HG03135 (cell line): ENCODE measurements at regions not wholly inside any gene's neighbourhood (a gene's known extent, or its start where the extent isn't known, plus 50 kb on each side); places are given as distances from the start of the nearest gene placed in this dataset.

Experiments
- ATAC-seq: cut with Tn5 transposase; IDR thresholded peaks from one replicate; pipeline ENCODE4 v1.9.1; 2021; ENCODE audit warnings: mild to moderate bottlenecking, moderate library complexity; ENCODE audit not compliant: unreplicated experiment

DNA sequence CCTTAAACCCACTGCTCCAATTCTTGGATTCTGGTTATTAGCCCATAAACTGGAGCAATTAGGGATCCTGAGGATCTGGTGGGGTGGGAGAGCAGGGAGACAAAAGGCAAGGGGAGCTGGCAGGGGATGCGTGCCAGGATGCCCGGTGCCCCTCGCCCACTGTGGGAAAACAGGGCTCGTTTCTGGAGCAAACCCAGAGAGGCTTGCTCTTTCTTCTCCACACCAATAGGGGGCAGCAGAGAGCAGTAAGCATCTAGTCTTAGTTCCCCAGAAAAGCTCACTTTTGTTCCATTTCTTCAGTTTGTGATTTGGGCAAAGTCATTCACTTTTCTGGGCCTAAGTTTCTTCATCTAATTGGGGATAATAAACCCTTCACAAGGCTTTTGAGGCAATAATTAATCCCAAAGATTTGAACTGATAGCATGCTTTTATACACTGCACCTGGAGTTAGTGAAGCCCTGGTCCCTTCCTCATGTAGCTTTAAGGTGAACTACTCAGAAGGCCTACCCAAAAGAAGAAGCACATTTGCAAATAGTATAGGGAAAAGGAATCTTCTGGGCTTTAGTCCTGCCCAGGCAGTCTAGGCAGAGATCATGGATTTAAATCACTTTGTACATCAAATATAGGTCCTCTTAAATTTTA, 160.6 kb upstream of the USP24 start:
- no peak for ATAC-seq

DNA sequence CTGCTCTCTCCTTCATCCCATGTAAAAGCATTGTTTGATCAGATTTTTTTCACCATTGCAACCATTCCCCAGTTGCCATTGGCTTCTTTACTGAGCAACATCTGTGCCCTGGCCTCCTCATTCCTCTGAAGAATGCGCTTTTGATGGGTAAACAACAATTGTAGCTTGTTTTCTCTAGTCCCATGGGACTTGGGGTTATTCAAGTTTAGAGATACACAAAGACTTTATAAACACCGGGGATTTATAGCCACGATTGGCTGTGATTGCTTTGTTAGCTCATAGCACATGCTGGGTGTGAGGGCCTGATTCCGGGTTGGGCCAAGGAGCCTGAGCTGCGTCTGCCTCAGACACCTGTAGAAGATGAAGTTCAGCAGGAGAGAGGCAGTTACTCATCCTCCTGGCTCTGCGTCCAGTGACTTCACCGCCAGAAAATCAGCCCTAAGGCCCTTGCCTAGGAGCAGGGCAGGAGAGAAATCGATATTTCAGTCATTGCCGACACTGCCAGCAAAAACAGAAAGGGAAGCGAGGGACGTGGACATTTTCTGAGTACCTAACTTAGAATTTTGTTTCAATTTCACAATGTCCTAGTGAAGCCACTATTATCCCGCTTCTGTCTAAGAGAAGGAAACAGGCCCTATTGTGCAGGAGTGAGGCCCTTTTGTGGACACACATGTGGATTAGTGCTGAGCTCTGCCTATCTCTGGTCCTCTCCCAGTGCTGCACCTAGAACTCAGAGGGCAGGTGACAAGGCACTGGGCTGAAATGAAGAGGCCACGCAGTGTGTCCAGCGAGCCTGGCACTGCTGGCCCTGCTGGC, 159.8 kb upstream of the USP24 start:
- no peak for ATAC-seq

DNA sequence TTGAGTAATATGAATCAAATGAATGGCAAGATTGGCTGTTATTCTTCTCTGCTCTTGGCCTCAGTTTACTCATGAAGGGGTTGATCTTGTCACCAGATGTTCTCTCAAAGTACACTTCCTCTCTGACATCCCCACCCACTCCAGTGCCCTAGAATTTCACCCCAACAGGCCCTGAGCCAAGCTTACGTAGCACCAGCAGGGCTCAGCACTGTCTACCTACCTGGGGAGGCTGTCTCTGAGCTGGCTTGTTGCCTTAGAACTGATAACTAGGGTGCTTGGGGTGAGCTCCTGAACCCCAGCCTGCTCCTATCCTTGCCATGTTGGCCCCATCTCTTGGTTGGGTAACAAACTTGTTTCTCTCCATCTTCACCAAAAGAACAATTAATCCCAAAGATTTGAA, 159.1 kb upstream of the USP24 start:
- no peak for ATAC-seq

DNA sequence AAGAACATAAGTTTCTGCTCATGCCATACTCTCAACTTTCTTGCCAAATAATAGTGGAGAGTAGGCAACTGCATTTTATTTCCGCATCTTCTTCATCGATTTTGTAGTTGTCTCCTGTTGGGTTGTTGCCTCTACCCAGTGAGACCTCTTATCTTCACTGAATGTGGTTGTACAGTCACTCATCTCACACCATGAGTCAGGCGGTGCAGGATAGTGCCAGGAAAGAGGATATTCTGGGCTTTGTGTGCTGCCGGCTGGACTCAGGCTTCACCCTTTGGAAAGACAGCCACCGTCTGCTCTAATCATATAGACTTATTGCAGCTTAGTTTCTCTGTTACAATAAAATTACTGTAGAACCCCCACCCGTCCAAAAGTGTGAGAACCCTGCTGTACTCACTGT, 154.3 kb upstream of the USP24 start:
- ATAC-seq: no peak

DNA sequence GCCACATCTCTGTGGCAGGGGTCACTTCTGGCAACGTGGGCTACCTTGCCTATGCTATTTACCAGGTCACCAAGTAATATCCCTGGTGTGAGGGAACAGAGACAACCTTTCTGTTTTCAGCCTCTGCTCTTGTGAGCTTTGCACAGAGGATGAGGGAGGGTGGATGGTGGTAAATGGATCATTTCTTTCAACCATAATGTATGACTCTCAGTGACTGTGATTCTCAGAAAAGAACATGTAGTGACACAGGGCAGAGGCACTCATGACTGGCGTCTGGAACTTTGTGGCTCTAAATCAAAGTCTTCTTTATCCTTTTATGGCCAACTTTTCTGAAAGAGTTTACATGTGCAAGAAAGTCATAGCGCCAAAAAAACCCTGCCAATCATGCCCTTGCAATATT, 153.5 kb upstream of the USP24 start:
- no peak for ATAC-seq

DNA sequence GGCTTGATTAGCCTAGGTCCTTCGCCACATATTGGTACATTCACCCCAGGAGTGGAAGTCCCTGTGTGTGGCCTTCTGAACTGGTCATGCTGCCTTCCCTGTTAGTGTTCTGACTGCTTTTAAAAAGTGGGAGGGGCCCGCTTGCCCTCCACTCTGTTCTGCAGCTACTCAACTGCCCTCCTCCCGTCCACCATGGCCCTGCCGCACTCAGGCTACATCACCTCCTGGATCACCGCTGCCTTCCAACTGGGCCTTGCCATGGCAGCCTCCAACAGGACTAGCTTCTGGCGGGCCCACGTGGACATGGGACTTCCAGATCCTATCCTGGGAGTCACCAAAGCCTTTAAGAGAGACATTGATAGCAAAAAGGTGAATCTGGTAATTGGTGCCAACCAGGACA, 152.1 kb upstream of the USP24 start:
- ATAC-seq: no peak

DNA sequence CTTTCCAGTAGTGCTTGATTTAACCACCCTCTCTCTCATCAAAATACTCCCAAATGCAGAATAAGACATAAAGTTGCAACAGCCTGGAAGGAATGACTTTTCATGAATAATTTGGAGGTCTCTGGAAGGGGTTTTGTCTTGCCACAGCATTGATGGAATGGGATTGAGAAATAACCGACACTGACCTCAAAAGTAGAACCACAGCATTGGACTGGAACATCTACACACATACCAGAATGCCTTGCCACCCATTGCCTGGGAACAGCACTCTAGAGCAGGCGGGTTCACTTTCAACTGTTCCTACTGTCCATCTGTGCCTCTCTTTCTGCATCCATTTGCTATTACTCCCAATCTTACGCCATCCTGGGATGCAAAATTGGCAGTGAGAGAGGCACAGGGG, 149.1 kb upstream of the USP24 start:
- ATAC-seq: no peak

DNA sequence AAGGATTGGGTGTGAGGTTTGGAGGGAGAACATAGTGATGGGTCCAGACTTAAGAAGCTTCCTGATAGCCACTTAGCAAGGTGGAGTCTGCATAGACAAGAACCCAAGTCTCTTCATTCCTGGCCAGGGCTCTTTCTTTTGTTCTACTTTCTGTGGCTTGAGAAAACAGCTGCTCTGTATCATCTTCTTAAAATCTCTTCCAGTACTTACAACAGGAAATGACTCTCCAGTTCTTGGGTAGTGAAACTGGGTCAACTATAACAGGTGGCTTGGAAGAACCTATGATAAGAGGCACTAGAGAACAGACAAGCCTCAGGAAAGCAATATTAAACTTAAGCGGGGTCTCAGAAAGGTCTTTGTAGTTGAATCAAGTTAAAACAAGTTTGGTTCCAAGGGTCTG, 148.1 kb upstream of the USP24 start:
- no peak for ATAC-seq

DNA sequence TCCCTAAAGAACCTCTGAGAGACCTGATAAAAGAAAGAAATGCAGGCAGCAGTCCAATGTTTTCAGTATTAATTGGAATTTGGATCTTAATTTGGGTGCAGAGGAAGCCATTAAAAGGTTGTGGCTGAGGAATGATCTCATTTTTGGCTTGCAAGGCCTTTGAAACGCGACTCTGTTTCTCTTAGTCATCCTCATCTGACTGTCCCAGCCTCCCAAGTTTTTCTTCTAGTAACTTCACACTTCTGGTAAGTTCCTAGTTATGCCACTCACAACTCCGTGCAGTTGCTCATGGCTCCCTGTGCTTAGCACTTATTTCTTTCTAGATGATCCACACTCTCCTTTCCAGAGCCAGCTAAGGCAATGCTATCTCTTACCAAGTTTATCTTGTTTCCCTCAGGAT, 147.4 kb upstream of the USP24 start:
- ATAC-seq: no peak

DNA sequence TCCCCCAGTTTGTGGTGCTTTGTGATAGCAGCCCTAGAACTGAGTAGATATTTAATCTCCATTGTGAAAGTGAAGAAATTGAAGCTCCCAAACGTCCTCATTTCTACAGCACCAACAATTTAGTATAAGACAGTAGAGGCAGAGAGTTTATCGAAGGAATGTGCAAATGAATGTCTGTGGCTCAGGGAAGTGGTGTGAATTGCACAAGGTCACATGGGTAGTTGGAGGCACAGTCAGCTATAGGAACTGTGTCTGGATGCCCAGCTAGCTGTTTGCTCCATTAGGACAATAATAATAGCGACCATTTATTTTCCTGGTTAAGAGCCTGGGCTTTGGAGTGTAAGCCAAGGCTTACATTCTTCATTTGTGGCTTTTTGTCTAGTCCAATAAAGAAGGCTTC, 144.4 kb upstream of the USP24 start:
- no peak for ATAC-seq

DNA sequence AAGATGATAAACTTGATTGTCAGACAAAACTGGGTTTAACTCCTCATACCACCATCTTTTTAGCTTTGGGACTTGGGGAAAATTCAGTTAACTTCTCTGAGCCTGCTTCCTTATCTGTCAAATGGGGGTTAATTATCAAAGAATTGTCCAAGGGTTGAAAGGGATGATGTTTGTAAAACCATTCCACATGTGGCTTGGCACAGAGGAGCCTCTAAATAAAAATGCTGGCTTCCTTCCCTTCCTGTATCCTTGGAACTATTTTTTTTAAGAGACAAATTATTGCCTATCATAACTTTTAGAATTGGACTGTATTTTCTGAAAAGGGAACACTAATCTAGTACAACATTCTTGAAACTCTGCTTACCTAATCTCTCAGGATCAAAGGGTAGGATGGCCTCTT, 143.4 kb upstream of the USP24 start:
- ATAC-seq: no peak

DNA sequence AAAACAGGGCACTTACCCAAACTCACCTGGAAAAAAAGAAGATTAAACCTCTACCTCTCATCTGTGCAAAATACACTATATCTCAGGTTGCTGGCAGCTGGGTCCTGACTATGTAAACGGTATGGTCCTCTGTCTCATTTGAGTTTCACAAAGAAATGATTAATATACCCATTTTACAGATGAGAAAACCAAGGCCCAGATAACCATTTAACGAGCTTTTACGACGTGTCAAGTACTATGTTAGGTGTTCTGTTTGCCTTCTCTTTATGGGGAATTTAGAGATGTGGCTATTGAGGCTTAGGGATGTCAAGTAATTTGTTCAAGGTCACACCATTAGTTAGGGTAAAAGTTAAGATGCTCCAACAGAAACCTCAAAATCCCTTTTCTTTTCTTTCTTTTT, 140.4 kb upstream of the USP24 start:
- ATAC-seq: no peak

DNA sequence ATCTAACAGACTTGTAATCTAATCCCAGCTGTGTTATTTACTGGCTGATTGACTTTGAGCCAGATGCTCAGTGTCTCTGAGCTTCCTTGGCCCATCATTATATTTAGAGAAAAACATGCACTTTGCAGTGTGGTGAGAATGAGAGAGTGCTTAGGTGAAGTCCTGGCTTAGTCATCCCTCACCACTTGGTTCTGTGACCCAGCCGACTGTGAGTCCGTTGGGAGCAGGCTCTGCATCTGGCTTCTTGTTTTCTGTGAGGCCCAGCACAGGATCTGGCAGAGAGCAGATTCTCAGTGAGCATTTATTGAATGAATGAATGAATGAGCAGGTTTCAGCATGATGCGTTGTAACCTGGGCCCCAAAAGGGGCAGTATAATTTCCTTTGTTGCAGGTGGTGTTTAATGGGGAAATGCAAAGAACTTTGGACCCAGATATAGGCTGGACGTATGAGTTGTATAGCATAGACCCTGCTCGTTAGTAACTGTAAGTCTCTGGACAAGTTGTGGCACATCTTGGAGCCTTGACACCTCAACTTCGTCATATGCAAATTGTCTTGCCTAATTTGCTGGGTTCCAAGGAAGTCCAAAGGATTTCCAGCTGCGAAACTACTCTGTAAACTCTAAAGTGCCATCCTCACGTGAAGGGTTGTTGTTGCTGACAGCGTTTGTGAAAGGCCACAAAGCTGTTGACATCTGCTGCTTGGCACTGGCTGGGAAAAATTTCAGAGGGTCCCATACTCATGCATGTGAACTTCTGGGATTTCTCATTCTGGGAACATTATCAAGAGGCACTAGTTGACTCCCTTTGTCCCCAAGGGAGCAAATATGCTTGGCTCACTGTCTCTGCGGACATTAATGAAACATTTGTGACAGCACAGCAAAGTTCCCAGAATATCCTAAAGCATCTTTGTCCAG, 138.8 kb upstream of the USP24 start:
- no peak for ATAC-seq

DNA sequence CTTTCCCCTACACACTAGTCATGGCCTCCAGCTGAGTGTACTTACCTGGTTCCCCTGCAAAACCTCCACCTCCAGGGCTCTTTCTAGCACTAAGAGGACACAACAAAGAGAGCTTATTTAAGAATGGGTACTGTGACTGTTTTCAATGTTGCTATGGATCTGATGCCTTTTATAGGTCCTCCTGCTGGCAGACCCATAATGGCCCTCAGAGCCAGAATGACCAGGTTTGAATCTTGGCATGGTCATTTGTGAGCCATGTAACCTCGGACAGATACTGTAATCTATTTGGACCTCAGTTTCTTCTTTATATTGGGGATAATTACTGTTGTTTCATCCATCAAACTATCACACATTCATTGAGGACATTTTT, 137.6 kb upstream of the USP24 start:
- no peak for ATAC-seq

DNA sequence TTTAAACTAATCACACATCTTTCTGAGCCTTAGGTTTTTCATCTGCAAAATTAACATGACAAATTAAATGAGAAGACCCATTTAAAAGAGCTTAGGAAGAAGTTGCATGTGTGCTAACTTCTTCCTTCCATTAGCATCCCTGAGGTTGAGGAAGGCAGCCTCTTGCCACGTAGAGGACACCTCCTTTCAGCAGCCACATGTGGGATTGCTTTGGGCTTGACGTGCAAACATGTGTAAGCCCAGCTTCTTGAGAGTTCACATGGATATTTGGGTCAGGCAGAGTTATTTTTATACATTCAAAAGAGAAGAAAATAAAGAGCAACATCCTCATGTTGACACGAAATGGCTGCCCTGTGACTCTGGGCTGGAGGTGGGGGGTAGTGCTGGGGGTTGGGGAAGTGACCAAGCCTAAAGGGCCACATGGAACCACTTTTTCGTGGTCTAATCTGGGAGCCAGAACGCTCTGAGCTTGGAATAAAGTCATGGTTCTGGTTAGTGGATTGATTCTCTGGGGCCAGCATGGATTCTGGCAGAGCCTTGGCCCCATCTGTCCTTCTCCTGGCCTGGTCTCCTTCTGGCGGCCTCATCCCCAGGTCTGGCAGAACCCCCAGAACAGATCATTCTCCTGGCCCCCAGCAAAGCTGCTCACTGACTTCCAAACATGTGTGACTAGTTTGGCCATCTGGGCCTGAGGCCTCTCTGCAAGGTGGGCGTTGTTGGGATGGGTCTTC, 137.1 kb upstream of the USP24 start:
- no peak for ATAC-seq

DNA sequence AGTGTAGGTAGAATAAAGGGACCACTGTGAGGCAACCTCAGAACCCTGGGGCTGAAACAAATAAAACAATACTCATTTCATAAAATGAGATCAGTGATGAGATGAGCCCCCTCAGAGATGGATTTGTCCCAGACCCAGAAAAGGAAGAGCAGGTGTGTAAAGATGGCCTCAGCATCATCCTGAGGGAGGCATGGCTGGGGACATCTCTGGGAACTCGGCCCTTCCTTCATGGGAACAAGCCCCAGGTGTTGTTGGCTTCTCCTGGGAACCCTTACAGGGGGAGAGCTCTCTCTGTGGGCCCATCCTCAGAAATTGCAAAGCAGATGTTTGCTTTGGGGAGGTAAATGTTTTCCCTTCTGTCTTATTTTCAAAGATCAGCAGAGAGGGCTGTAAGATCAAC, 133.2 kb upstream of the USP24 start:
- ATAC-seq: no peak

DNA sequence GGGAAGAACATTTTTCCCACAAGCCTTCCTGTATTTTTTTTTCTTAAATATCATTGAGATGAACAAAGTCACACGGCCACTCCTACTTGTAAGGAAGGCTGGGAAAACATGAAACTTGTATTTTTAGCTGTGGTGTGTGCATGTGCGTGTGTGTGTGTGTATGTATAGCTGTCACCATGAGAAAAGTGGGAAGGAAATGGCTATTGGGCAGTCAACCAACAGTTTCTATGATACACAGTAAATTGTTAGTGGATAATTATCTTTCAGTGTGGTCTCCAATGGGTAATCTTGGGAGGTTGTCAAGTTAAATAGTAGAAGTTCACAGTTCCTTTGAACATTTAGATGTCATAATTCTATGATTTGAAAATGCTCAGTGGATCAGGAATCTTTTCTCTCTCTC, 132.7 kb upstream of the USP24 start:
- ATAC-seq: no peak

DNA sequence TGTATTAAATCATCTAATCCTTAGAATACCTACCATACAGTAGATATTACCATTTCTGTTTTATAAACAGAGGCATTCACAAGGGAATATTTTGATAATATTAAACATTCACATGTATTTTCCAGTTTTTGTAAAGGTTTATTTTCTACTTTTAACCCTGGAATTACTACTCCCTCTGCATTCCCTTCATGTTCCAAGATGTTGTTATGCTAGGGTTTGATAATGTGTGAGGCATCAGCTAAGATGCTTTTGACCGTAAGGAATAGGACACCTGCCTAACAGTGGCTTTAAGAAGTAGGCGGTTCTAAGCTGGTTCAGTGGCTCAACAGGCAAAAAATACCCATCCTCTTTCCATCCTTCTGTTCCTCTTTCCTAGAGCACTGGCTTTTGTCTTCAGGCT, 131.9 kb upstream of the USP24 start:
- no peak for ATAC-seq

DNA sequence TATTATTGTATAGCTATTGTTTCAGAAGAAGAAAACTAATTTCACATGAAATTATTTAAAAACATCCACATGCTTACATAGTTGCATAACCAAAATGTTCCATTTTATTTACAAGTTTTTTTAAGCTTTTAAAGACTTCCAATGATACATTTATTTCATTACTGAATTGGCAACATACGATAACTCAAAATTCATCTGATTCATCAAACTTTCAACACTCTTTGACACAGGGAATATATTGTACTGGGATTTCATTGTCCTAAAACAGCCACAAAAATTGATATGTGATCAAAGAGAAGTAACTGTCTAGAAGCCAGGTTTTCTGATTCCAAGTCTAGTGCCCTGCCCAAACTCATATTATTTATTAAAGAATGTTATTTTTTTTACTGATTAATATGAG, 131.4 kb upstream of the USP24 start:
- ATAC-seq: no peak

DNA sequence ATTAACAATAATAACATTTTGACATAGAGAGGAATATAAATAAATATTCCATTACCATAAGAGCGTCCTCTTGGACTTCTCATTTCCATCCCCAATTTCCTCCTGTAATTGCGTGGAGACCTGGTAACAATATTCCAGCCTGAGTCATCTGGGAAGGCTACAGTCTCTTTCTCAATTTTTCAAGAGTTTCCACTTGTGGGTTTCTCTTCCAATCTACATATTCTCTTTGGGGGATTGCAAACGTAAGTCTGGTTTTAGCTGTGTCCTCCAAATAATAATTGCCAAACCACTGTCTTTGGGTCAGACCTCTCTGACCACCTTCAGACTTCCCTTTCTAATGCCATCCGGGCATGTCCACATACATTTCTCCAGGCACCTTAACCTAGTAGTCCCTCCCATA, 124.5 kb upstream of the USP24 start:
- ATAC-seq: no peak

DNA sequence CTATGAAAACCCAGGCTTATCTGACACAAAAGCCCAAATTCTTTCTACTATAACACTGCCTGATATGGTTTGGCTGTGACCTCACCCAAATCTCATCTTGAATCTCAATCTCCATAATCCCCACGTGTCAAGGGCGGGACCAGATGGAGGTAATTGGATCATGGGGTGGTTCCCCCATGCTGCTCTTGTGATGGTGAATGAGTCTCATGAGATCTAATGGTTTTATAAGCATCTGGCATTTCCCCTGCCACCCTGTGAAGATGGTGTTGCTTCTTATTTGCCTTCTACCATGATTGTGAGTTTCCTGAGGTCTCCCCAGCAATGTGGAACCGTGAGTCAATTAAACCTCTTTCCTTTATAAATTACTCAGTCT, 123.3 kb upstream of the USP24 start:
- ATAC-seq: no peak
